ENCODE measurements at regions not wholly inside any gene's neighbourhood (a gene's known extent, or its start where the extent isn't known, plus 50 kb on each side); places are given as distances from the start of the nearest gene placed in this dataset.

GRCh38 chr18:2303517-2304238, 267.6 kb downstream of the METTL4 start:
- no peak for DNase-seq (ENCODE audit: low read depth)
- H3K4me3 ChIP-seq (ENCODE audit: low read depth, low read length): no peak overlapping the region
- TF ChIP-seq CTCF (IDR thresholded peaks at IDR 0.05; ENCODE audit: control insufficient read depth, extremely low read depth, insufficient read depth): no peak

- TF ChIP-seq CTCF (IDR thresholded peaks at IDR 0.05; ENCODE audit: control insufficient read depth, extremely low read depth, insufficient read depth): no peak
- DNase-seq (ENCODE audit: low read depth): peak; percentile 70
- no peak overlapping the region for H3K4me3 ChIP-seq (ENCODE audit: low read depth, low read length)
These were observed 266.7 kb downstream of the METTL4 start for GRCh38 chr18:2304378-2305175.

DNA sequence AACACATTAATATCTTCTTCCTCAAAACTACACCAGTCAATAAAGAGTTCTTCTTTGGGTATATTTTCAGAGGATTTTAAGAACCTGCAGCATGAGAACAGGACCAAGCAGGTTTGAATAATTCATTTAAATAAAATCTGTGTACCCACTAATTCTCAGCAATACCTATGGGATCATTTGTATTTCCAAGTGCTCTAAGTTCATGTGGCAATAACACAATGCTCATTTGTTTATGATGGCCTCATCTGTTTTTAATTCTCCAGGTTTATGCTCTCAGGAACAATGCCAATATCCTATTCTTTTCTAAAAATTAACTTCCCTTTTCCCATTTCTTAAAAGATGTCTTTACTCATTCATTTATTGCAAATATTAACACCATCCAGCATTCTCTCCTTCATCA, 264.7 kb downstream of the METTL4 start:
- no peak for TF ChIP-seq CTCF (IDR thresholded peaks at IDR 0.05; ENCODE audit: control insufficient read depth, extremely low read depth, insufficient read depth)
- no peak for DNase-seq (ENCODE audit: low read depth)
- H3K4me3 ChIP-seq (ENCODE audit: low read depth, low read length): no peak overlapping the region

DNA sequence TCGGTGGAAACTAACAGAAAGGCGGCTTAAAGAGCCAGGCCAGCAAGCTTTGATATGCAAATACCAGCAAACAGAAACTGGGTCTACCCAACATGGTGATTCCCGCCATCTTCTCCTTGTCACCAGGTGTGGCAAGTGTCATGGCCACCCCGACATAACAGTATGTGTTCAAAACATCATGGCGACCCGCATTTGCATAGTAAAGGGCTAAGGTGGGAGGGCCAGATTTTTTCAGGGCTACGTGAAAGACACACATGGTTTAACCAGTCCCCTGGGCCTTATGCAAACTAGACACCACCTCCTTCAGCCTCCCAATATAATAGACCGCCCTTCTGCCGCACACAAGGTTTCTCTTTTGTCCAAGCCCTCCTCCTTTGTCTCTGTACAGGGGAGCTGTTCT, 260.4 kb downstream of the METTL4 start:
- no peak for TF ChIP-seq CTCF (IDR thresholded peaks at IDR 0.05; ENCODE audit: control insufficient read depth, extremely low read depth, insufficient read depth)
- no peak overlapping the region for H3K4me3 ChIP-seq (ENCODE audit: low read depth, low read length)
- DNase-seq (ENCODE audit: low read depth): no peak

GRCh38 chr18:2312440-2312839, 258.9 kb downstream of the METTL4 start:
- DNase-seq (ENCODE audit: low read depth): no peak
- no peak overlapping the region for H3K4me3 ChIP-seq (ENCODE audit: low read depth, low read length)
- TF ChIP-seq CTCF (IDR thresholded peaks at IDR 0.05; ENCODE audit: control insufficient read depth, extremely low read depth, insufficient read depth): no peak

- no peak overlapping the region for H3K4me3 ChIP-seq (ENCODE audit: low read depth, low read length)
- TF ChIP-seq CTCF (IDR thresholded peaks at IDR 0.05; ENCODE audit: control insufficient read depth, extremely low read depth, insufficient read depth): no peak
- no peak for DNase-seq (ENCODE audit: low read depth)
These were observed 258.0 kb downstream of the METTL4 start for GRCh38 chr18:2313332-2313731.
